ENCODE measurements at regions not wholly inside any gene's neighbourhood (a gene's known extent, or its start where the extent isn't known, plus 50 kb on each side); places are given as distances from the start of the nearest gene placed in this dataset.

GRCh38 chr5:68445257-68446069 is 229.9 kb downstream of the PIK3R1 start:
- Histone ChIP-seq H3K4me1 (ENCODE audit: control insufficient read depth, insufficient read depth, low read length) (no peaks in the 10 kb centered on the region), H3K27ac (ENCODE audit: extremely low read depth, low read depth, low read length) (no peak overlapping the region), H3K9me3 (ENCODE audit: control insufficient read depth, insufficient read depth, low read depth, low read length) (no peaks in the 10 kb centered on the region), H3K4me3 (ENCODE audit: low read depth, low read length) (no peak overlapping the region), H3K36me3 (ENCODE audit: control insufficient read depth in 2 of 2, insufficient read depth in 1 of 2, low read length in 2 of 2) (no peaks in the 10 kb centered on the region)
- ChIA-PET CTCF (no interaction called here), POLR2A (no interaction called here)
- TF ChIP-seq, protein P1, sequence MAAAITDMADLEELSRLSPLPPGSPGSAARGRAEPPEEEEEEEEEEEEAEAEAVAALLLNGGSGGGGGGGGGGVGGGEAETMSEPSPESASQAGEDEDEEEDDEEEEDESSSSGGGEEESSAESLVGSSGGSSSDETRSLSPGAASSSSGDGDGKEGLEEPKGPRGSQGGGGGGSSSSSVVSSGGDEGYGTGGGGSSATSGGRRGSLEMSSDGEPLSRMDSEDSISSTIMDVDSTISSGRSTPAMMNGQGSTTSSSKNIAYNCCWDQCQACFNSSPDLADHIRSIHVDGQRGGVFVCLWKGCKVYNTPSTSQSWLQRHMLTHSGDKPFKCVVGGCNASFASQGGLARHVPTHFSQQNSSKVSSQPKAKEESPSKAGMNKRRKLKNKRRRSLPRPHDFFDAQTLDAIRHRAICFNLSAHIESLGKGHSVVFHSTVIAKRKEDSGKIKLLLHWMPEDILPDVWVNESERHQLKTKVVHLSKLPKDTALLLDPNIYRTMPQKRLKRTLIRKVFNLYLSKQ (tag by site-specific recombination; IDR thresholded peaks at IDR 0.05; ENCODE audit: borderline replicate concordance), result no peak
- no peak for TF ChIP-seq TCF7L2 (IDR thresholded peaks at IDR 0.05; ENCODE audit: borderline replicate concordance, low read depth, low read length)
- no peak for TF ChIP-seq ZNF280C (tag by site-specific recombination; IDR thresholded peaks at IDR 0.05)
- TF ChIP-seq, protein P2, sequence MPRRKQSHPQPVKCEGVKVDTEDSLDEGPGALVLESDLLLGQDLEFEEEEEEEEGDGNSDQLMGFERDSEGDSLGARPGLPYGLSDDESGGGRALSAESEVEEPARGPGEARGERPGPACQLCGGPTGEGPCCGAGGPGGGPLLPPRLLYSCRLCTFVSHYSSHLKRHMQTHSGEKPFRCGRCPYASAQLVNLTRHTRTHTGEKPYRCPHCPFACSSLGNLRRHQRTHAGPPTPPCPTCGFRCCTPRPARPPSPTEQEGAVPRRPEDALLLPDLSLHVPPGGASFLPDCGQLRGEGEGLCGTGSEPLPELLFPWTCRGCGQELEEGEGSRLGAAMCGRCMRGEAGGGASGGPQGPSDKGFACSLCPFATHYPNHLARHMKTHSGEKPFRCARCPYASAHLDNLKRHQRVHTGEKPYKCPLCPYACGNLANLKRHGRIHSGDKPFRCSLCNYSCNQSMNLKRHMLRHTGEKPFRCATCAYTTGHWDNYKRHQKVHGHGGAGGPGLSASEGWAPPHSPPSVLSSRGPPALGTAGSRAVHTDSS (tag by site-specific recombination; IDR thresholded peaks at IDR 0.05), result no peak
- TF ChIP-seq ZXDB (tag by site-specific recombination; IDR thresholded peaks at IDR 0.05), result no peak
- TF ChIP-seq HIC1 (tag by site-specific recombination; IDR thresholded peaks at IDR 0.05), result no peak
- TF ChIP-seq ZNF211 (tag by site-specific recombination; IDR thresholded peaks at IDR 0.05; ENCODE audit: low read depth), result no peak
- TF ChIP-seq ZNF148 (tag by site-specific recombination; IDR thresholded peaks at IDR 0.05; ENCODE audit: borderline replicate concordance), result no peak
- no peak for TF ChIP-seq ZNF561 (tag by site-specific recombination; IDR thresholded peaks at IDR 0.05; ENCODE audit: borderline replicate concordance)
- no peak for TF ChIP-seq ZNF10 (tag by site-specific recombination; IDR thresholded peaks at IDR 0.05)
- TF ChIP-seq, protein P3, sequence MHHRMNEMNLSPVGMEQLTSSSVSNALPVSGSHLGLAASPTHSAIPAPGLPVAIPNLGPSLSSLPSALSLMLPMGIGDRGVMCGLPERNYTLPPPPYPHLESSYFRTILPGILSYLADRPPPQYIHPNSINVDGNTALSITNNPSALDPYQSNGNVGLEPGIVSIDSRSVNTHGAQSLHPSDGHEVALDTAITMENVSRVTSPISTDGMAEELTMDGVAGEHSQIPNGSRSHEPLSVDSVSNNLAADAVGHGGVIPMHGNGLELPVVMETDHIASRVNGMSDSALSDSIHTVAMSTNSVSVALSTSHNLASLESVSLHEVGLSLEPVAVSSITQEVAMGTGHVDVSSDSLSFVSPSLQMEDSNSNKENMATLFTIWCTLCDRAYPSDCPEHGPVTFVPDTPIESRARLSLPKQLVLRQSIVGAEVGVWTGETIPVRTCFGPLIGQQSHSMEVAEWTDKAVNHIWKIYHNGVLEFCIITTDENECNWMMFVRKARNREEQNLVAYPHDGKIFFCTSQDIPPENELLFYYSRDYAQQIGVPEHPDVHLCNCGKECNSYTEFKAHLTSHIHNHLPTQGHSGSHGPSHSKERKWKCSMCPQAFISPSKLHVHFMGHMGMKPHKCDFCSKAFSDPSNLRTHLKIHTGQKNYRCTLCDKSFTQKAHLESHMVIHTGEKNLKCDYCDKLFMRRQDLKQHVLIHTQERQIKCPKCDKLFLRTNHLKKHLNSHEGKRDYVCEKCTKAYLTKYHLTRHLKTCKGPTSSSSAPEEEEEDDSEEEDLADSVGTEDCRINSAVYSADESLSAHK (tag by site-specific recombination; IDR thresholded peaks at IDR 0.05), result no peak
- no peak for TF ChIP-seq KLF8 (tag by site-specific recombination; IDR thresholded peaks at IDR 0.05)
- TF ChIP-seq ZNF768 (tag by site-specific recombination; IDR thresholded peaks at IDR 0.05), result no peak
- TF ChIP-seq ZNF555 (tag by site-specific recombination; conservative IDR thresholded peaks at IDR 0.05), result no peak
- TF ChIP-seq ZNF488 (tag by site-specific recombination; IDR thresholded peaks at IDR 0.05), result no peak
